ENCODE measurements at regions not wholly inside any gene's neighbourhood (a gene's known extent, or its start where the extent isn't known, plus 50 kb on each side); places are given as distances from the start of the nearest gene placed in this dataset.

GRCh38 chr17:73749928-73750605 is 105.8 kb upstream of the SDK2 start:
- Mint-ChIP-seq H3K27ac (no peak overlapping the region), H3K9me3 (peaks cover 0 to 1% (median 0%) of the 10 kb centered on the region in 8 donors), H3K4me3 (no peak overlapping the region), H3K4me1 (no peaks in the 10 kb centered on the region), H3K27me3 (peaks cover 0 to 5% of the 10 kb centered on the region in 2 donors), H3K36me3 (no peaks in the 10 kb centered on the region)
- Histone ChIP-seq H3K4me1 (ENCODE audit: insufficient read depth, low read length) (no peaks in the 10 kb centered on the region), H3K27me3 (ENCODE audit: insufficient read depth, low read length) (no peaks in the 10 kb centered on the region), H3K27ac (ENCODE audit: low read depth, low read length) (no peak overlapping the region), H3K36me3 (ENCODE audit: insufficient read depth, low read length) (no peaks in the 10 kb centered on the region), H3K9me3 (ENCODE audit: control insufficient read depth in 1 of 2, low read length in 2 of 2) (no peaks in the 10 kb centered on the region), H3K4me3 (ENCODE audit: low read length in 2 of 2) (no peak overlapping the region)
- DNase-seq = no peak
- CTCF ChIA-PET (ENCODE audit: partially characterized antibody) = no interaction called here
- POLR2A ChIA-PET (ENCODE audit: partially characterized antibody) = no interaction called here
- intact Hi-C loops (cut with micrococcal nuclease) = no loop called here

- peaks cover 0 to 1% (median 0%) of the 10 kb centered on the region in 8 donors for H3K9me3 Mint-ChIP-seq
- ChIA-PET CTCF (ENCODE audit: partially characterized antibody) (no interaction called here), POLR2A (ENCODE audit: partially characterized antibody) (no interaction called here)
- DNase-seq = no peak
- H3K4me1 Mint-ChIP-seq = no peaks in the 10 kb centered on the region
- Histone ChIP-seq H3K4me1 (ENCODE audit: insufficient read depth, low read length) (no peaks in the 10 kb centered on the region), H3K4me3 (ENCODE audit: low read length in 2 of 2) (no peak overlapping the region), H3K9me3 (ENCODE audit: control insufficient read depth in 1 of 2, low read length in 2 of 2) (no peaks in the 10 kb centered on the region), H3K27me3 (ENCODE audit: insufficient read depth, low read length) (no peaks in the 10 kb centered on the region), H3K36me3 (ENCODE audit: insufficient read depth, low read length) (no peaks in the 10 kb centered on the region), H3K27ac (ENCODE audit: low read depth, low read length) (no peak overlapping the region)
- peaks cover 0 to 5% of the 10 kb centered on the region in 2 donors for H3K27me3 Mint-ChIP-seq
- no peak overlapping the region for H3K27ac Mint-ChIP-seq
- H3K4me3 Mint-ChIP-seq = no peak overlapping the region
- intact Hi-C loops (cut with micrococcal nuclease) = no loop called here
- H3K36me3 Mint-ChIP-seq = no peaks in the 10 kb centered on the region
These were observed 106.7 kb upstream of the SDK2 start for GRCh38 chr17:73750975-73751374.

DNA sequence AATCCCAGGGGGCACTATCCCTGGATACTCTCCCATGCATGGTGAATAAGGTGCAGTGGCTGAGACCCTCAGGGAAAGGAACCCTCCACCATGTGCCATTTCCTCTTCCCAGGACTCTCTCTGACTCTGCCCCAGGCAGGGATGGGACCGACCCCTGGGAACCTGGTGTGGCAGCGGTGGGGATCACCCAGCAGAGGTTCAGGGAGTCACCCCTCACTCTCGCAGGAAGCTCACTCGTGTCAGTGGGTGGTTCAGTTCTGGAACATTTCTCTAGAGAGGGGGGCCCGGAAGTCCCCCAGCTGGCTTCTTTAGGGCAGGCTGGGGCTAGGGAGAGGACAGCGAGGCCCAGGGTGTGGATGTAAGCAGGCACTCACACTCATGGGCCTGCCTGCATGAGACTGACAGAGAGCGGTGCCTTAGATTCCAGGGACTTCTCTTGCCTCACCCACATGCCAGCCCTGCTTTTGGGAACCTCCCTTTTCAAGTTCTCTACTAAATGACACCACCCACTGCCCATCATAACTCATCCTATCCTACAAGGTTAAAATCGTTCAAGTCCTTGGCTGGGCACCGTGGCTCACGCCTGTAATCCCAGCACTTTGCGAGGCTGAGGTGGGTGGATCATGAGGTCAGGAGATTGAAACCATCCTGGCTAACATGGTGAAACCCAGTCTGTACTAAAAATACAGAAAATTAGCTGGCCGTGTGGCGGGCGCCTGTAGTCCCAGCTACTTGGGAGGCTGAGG is 109.7 kb upstream of the SDK2 start:
- H3K27me3 Mint-ChIP-seq = no peaks in the 10 kb centered on the region
- Histone ChIP-seq H3K9me3 (ENCODE audit: control insufficient read depth in 1 of 2, low read length in 2 of 2) (no peaks in the 10 kb centered on the region), H3K27ac (ENCODE audit: low read depth, low read length) (no peak overlapping the region), H3K4me3 (ENCODE audit: low read length in 2 of 2) (no peak overlapping the region), H3K4me1 (ENCODE audit: insufficient read depth, low read length) (no peaks in the 10 kb centered on the region), H3K36me3 (ENCODE audit: insufficient read depth, low read length) (no peaks in the 10 kb centered on the region), H3K27me3 (ENCODE audit: insufficient read depth, low read length) (no peaks in the 10 kb centered on the region)
- H3K27ac Mint-ChIP-seq = no peak overlapping the region
- H3K4me3 Mint-ChIP-seq = no peak overlapping the region
- POLR2A ChIA-PET (ENCODE audit: partially characterized antibody) = no interaction called here
- CTCF ChIA-PET (ENCODE audit: partially characterized antibody) = no interaction called here
- DNase-seq = no peak
- H3K36me3 Mint-ChIP-seq = no peaks in the 10 kb centered on the region
- peaks cover 0 to 3% (median 0%) of the 10 kb centered on the region in 8 donors for H3K9me3 Mint-ChIP-seq
- intact Hi-C loops (cut with micrococcal nuclease) = no loop called here
- H3K4me1 Mint-ChIP-seq = peaks cover 6 to 13% (median 7%) of the 10 kb centered on the region in 4 donors

- peaks cover 6 to 16% (median 7%) of the 10 kb centered on the region in 4 donors for H3K4me1 Mint-ChIP-seq
- H3K27me3 Mint-ChIP-seq = no peaks in the 10 kb centered on the region
- H3K27ac Mint-ChIP-seq = no peak overlapping the region
- Histone ChIP-seq H3K27me3 (ENCODE audit: insufficient read depth, low read length) (no peaks in the 10 kb centered on the region), H3K36me3 (ENCODE audit: insufficient read depth, low read length) (no peaks in the 10 kb centered on the region), H3K27ac (ENCODE audit: low read depth, low read length) (no peak overlapping the region), H3K4me3 (ENCODE audit: low read length in 2 of 2) (no peak overlapping the region), H3K4me1 (ENCODE audit: insufficient read depth, low read length) (no peaks in the 10 kb centered on the region), H3K9me3 (ENCODE audit: control insufficient read depth in 1 of 2, low read length in 2 of 2) (no peaks in the 10 kb centered on the region)
- intact Hi-C loops (cut with micrococcal nuclease) = no loop called here
- H3K9me3 Mint-ChIP-seq = peaks cover 0 to 3% (median 0%) of the 10 kb centered on the region in 8 donors
- POLR2A ChIA-PET (ENCODE audit: partially characterized antibody) = no interaction called here
- CTCF ChIA-PET (ENCODE audit: partially characterized antibody) = interaction anchor here (1.5 kb wide), 1 partner anchor 34 kb away, joined by 4 read pairs; no protein-coding TSS in a partner anchor
- DNase-seq = no peak
- H3K4me3 Mint-ChIP-seq = no peak overlapping the region
- H3K36me3 Mint-ChIP-seq = no peaks in the 10 kb centered on the region
These were observed 110.7 kb upstream of the SDK2 start for GRCh38 chr17:73754886-73755400.

GRCh38 chr17:73757420-73757819 is 113.2 kb upstream of the SDK2 start:
- CTCF ChIA-PET (ENCODE audit: partially characterized antibody) = interaction anchor here (0.8 kb wide), 1 partner anchor 34 kb away, joined by 3 read pairs; no protein-coding TSS in a partner anchor

GRCh38 chr17:73758245-73758644 is 114.0 kb upstream of the SDK2 start:
- H3K4me1 ChIP-seq (ENCODE audit: insufficient read depth, low read length) = no peaks in the 10 kb centered on the region
- no peaks in the 10 kb centered on the region for H3K36me3 Mint-ChIP-seq
- peaks cover 0 to 3% (median 0%) of the 10 kb centered on the region in 8 donors for H3K9me3 Mint-ChIP-seq
- peak overlapping the region; percentile 21 to 96 (median 75) for H3K27ac Mint-ChIP-seq
- H3K27me3 ChIP-seq (ENCODE audit: insufficient read depth, low read length) = no peaks in the 10 kb centered on the region
- DNase-seq = no peak
- H3K4me3 Mint-ChIP-seq = peak overlapping the region in 2 of 8 donors; percentile 32 to 66
- ChIA-PET POLR2A (ENCODE audit: partially characterized antibody) (interaction anchor here (1.9 kb wide), 1 partner anchor 38 kb away, joined by 4 read pairs; no protein-coding TSS in a partner anchor), CTCF (ENCODE audit: partially characterized antibody) (no interaction called here)
- H3K27me3 Mint-ChIP-seq = no peaks in the 10 kb centered on the region
- H3K36me3 ChIP-seq (ENCODE audit: insufficient read depth, low read length) = no peaks in the 10 kb centered on the region
- H3K4me3 ChIP-seq (ENCODE audit: low read length in 2 of 2) = no peak overlapping the region
- intact Hi-C loops (cut with micrococcal nuclease) = no loop called here
- H3K9me3 ChIP-seq (ENCODE audit: control insufficient read depth in 1 of 2, low read length in 2 of 2) = no peaks in the 10 kb centered on the region
- no peak overlapping the region for H3K27ac ChIP-seq (ENCODE audit: low read depth, low read length)
- H3K4me1 Mint-ChIP-seq = peaks cover 6 to 16% (median 7%) of the 10 kb centered on the region in 4 donors

More at GRCh38 chr17:73757420-73757819, 113.2 kb upstream of the SDK2 start:
- peak overlapping the region in 2 of 7 donors; percentile 29 to 42 for H3K27ac Mint-ChIP-seq
- Histone ChIP-seq H3K4me1 (ENCODE audit: insufficient read depth, low read length) (no peaks in the 10 kb centered on the region), H3K36me3 (ENCODE audit: insufficient read depth, low read length) (no peaks in the 10 kb centered on the region), H3K9me3 (ENCODE audit: control insufficient read depth in 1 of 2, low read length in 2 of 2) (no peaks in the 10 kb centered on the region), H3K27ac (ENCODE audit: low read depth, low read length) (no peak overlapping the region), H3K4me3 (ENCODE audit: low read length in 2 of 2) (no peak overlapping the region), H3K27me3 (ENCODE audit: insufficient read depth, low read length) (no peaks in the 10 kb centered on the region)
- no peak for DNase-seq
- peaks cover 0 to 3% (median 0%) of the 10 kb centered on the region in 8 donors for H3K9me3 Mint-ChIP-seq
- peaks cover 6 to 16% (median 7%) of the 10 kb centered on the region in 4 donors for H3K4me1 Mint-ChIP-seq
- H3K27me3 Mint-ChIP-seq = no peaks in the 10 kb centered on the region
- H3K4me3 Mint-ChIP-seq = no peak overlapping the region
- no peaks in the 10 kb centered on the region for H3K36me3 Mint-ChIP-seq
- POLR2A ChIA-PET (ENCODE audit: partially characterized antibody) = interaction anchor here (1.9 kb wide), 1 partner anchor 37 kb away, joined by 4 read pairs; no protein-coding TSS in a partner anchor
- intact Hi-C loops (cut with micrococcal nuclease) = no loop called here

DNA sequence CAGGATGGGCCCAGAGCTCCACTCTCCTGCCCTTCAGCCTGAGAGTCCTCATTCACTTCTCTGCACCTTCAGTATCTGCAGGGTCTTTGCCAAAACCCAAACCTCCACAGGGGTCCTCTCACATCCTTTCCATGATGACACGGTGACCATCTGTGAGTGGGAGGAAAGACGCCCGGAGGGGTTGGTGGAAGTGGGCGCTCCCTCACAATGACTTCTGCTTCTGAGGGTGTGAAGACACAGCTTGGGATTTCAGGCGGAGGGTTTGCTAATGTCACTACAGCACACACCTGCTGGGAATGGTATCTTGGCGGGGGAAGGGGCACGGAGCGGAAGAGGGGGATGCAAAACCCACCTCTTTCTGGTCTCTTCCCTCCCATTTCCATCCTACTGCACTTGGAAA is 115.1 kb upstream of the SDK2 start:
- no peaks in the 10 kb centered on the region for H3K36me3 ChIP-seq (ENCODE audit: insufficient read depth, low read length)
- H3K4me1 ChIP-seq (ENCODE audit: insufficient read depth, low read length) = no peaks in the 10 kb centered on the region
- DNase-seq = no peak
- CTCF ChIA-PET (ENCODE audit: partially characterized antibody) = no interaction called here
- POLR2A ChIA-PET (ENCODE audit: partially characterized antibody) = no interaction called here
- Mint-ChIP-seq H3K4me1 (peaks cover 6 to 16% (median 7%) of the 10 kb centered on the region in 4 donors), H3K9me3 (peaks cover 0 to 3% (median 0%) of the 10 kb centered on the region in 8 donors), H3K36me3 (no peaks in the 10 kb centered on the region), H3K27me3 (peaks cover 0 to 6% of the 10 kb centered on the region in 2 donors), H3K27ac (peak overlapping the region in 2 of 7 donors; percentile 3 to 68), H3K4me3 (peak overlapping the region in 1 of 8 donors; percentile 6)
- no peak overlapping the region for H3K27ac ChIP-seq (ENCODE audit: low read depth, low read length)
- H3K9me3 ChIP-seq (ENCODE audit: control insufficient read depth in 1 of 2, low read length in 2 of 2) = no peaks in the 10 kb centered on the region
- H3K27me3 ChIP-seq (ENCODE audit: insufficient read depth, low read length) = no peaks in the 10 kb centered on the region
- H3K4me3 ChIP-seq (ENCODE audit: low read length in 2 of 2) = no peak overlapping the region
- intact Hi-C loops (cut with micrococcal nuclease) = no loop called here
